GM10266 (cell line): ENCODE measurements at regions not wholly inside any gene's neighbourhood (a gene's known extent, or its start where the extent isn't known, plus 50 kb on each side); places are given as distances from the start of the nearest gene placed in this dataset.

Experiments used
- DNase-seq: peaks from one replicate; pipeline ENCODE4 v3.0.0; 2012; ENCODE audit errors: extremely low spot score
- CTCF ChIP-seq: IDR thresholded peaks from 2 replicates; pipeline ENCODE4 v1.5.1; 2012; ENCODE audit warnings: mild to moderate bottlenecking, low read depth; ENCODE audit not compliant: control insufficient read depth, insufficient read depth; ENCODE audit errors: missing control alignments

- TF ChIP-seq CTCF = no peak
- DNase-seq = no peak
Measured at GRCh38 chr9:22342491-22343217, 104.0 kb upstream of the DMRTA1 start.

GRCh38 chr9:22343218-22343611, 103.4 kb upstream of the DMRTA1 start:
- no peak for TF ChIP-seq CTCF
- no peak for DNase-seq

DNA sequence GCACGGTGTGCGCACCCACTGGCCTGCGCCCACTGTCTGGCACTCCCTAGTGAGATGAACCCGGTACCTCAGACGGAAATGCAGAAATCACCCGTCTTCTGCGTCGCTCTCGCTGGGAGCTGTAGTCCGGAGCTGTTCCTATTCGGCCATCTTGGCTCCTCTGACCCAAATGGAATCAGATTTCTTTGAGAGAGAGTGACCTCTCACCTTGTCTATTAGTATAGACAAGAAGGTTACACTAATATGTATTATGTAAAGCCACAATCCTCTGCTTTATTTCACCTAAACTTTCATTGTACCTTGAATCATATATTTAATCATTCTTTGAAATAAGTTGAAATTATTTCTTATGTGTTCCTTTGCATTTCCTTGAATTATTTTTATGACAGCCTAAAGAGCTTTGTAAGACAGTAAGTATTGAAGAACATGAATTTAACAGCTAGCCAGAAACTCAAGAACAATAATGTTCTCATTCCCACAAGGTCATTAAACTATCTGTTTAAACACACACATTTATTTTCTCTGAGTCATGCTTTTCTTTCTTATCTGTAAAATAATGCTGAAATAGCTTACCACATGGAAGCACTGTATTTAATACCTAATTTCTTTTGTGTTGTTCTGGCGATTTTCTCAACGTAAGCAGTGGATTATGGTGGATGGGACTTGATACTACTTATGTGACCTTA, 91.8 kb upstream of the DMRTA1 start:
- no peak for DNase-seq
- TF ChIP-seq CTCF = no peak

DNA sequence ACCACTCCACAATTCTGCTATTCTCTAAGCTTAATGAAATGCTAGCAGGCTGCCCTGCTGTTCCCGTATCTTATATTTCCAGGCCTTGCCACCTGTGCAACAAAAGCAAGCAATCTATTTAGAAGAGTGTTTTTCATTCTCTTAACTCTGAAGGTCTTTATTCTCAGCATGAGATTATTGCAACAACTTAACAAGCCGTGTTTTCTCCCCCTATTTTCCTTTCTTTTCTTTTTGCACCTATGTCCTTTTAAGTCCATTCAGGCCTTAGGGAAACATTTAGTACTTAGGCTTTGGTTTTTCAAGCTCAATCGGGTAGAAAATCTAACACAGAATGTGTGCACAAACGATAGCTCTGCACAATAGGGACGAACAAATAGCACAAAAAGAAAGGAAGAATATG, 89.6 kb upstream of the DMRTA1 start:
- TF ChIP-seq CTCF = no peak
- no peak for DNase-seq

DNA sequence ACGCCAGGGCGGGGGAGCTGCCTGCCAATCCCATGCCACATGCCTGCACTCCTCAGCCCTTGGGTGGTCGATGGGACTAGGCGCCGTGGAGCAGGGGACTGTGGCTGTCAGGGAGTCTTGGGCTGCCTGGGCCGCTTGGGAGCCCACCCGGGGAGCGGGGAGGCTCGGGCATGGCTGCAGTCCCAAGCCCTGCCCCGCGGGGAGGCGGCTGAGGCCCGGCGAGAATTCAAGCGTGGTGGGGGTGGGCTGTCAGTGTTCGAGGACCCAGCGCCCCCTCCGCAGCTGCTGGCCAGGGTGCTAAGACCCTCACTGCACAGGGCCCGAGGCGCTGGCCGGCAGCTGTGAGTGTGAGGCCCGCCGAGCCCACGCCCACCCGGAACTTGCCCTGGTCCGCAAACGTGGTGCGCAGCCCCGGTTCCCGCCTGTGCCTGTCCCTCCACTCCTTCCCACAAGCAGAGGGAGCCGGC, 83.2 kb upstream of the DMRTA1 start:
- DNase-seq = no peak
- TF ChIP-seq CTCF = no peak

GRCh38 chr9:22373636-22374035, 73.0 kb upstream of the DMRTA1 start:
- no peak for TF ChIP-seq CTCF
- no peak for DNase-seq

GRCh38 chr9:22374051-22374450, 72.6 kb upstream of the DMRTA1 start:
- TF ChIP-seq CTCF = no peak
- DNase-seq = no peak
